CD4-positive, alpha-beta T cell treated with Interleukin-4 for 4 hours (primary cell): ENCODE measurements at regions not wholly inside any gene's neighbourhood (a gene's known extent, or its start where the extent isn't known, plus 50 kb on each side); places are given as distances from the start of the nearest gene placed in this dataset.
A peak's percentile ranks its signal among the peaks of the same experiment; 100 is the strongest.

Experiments used
- DNase-seq: peaks from one replicate; pipeline ENCODE4 v3.0.0-alpha.2; 2020

DNA sequence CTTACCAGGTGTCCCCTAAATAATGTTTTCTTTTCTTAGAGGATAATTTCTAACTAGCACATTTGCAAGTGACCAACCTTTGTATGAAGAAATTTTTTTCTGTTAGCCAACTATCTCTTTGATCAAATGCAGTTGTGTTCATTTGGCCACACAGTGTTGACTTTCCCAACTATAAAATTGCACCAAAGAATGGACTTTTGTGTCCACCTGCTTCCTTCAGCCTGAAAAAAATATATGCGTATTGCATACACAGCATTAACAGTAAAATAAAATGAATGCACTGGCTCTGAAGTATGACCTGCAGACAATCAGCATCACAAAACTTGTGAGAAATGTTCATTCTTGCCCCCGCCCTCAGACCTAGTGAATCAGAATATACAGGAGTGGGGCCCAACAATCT is 342.0 kb downstream of the SEC23A start:
- no peak for DNase-seq

DNA sequence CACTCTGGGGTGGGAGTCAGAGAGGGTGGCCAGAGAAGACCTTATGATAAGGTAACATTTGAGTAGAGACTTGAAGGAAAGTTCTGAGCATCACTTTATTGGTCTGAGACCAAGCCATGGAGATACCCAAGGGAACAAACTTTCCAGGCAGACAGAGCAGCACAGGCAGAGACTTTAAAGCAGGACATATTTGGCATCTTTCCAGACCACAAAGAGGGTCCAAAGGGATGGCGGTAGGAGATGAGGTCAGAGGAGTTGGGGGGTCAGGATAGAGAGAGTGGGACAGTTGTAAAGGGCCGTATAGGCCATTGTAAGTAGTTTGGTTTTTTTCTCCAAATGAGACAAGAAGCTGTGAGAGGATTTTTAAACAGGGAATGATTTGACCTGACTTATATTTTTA is 344.4 kb downstream of the SEC23A start:
- DNase-seq: no peak

DNA sequence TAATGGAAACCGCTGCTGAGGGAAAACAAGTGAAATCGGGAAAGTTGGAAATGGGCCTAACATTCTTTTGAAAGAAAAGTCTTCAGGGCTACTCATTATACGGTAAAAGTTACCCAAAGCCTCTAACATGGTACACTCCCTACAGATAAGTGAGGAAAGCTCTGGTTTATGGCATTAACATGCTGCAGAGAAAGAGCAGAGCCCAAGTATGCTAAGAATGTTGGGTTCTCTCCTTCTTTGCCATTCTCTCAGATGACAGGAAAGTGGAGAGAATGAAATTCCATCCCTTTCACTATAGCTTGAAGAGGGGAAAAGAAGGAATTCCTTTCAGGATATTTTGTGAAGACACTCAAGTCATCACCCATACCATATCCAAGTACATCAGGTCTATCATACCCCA is 348.0 kb downstream of the SEC23A start:
- DNase-seq: no peak

DNA sequence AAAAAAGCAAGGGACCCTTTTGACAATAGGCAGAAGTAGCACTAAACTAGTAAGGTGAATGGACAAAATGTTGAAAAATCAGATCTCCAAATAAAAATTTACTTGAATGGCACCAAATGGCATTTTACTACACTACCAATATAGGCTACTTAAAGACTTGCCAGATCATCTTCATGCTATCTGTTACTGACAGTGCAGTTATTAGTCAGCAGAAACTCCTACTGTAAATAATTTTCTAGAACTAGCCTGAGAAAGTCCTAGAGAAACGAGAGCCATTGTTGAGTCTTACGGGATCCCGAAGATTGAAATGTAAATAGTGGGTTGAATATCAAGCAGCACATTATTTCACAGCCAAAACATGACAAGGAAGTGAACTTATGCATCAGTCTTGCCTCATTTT is 350.3 kb downstream of the SEC23A start:
- no peak for DNase-seq

DNA sequence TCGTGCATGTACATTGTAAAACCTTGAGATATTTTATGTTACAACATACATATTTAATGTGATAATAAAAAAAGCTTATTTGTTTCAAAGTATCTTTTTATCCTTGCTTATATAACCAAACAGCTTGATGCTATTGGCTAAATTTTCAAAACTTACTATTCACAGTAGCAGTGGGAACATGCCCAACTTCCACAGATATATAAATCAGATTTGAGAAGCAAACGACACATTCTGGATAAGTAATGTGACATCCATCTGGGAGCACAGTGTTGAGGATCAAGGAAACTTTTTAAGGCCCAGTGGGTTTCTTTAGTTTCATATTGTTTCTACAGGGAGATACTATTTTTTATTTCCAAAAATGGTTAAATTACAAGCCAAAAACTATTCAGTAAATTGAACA is 350.7 kb downstream of the SEC23A start:
- no peak for DNase-seq

DNA sequence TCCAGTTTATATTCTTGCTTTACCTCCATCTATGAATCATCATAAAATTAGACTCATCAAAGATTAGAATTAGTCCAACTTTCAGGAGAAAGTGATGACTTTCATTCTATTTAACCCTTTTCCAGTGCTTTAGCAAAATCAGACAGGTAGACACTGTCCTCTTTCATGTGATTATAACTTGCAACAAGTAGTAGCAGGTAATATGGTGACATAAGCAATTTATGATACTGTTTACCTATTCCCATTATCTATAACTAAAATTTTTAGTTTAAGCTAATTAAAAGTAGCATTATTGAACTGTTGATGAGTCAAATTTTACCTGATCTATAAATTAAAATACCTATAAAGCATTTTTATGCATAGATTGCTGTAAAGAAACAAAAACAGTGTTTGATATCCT is 351.6 kb downstream of the SEC23A start:
- DNase-seq: no peak

DNA sequence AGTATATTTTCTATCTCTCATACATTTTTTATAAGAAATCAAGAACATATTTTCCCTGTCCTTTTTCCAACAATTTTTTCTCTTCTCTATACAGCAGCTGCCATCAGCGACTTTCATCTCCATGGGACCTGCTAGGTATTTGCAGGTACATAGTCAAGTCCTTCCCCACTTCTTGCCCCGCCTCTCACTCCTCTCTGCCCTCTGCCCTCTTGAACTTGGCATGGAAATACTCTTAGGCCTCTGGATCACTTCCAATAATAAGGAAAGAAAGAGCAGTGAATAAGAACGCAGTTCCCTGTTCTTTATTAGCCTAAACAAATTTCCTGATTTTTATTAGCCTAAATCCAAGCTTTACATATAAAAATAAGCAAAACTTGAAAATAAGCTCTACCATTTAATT is 353.1 kb downstream of the SEC23A start:
- no peak for DNase-seq

DNA sequence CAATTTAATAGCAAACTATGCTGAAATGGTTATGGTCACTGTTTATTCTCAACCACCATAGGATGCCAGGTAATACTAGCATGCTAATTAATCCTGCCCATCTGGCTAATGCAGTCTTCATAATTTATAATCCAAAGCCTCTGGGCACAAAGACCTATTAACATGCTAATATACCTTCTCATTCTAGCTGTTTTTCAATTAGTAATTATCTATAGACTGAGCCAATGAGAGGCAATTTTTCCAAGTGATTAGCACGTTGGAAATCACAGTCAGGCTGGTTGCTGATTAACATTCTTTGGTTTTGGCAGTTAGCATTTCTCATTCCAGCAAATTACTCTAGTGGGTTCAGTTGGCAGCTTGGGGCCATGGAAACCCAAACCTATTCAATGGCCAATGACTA is 357.2 kb downstream of the SEC23A start:
- no peak for DNase-seq

DNA sequence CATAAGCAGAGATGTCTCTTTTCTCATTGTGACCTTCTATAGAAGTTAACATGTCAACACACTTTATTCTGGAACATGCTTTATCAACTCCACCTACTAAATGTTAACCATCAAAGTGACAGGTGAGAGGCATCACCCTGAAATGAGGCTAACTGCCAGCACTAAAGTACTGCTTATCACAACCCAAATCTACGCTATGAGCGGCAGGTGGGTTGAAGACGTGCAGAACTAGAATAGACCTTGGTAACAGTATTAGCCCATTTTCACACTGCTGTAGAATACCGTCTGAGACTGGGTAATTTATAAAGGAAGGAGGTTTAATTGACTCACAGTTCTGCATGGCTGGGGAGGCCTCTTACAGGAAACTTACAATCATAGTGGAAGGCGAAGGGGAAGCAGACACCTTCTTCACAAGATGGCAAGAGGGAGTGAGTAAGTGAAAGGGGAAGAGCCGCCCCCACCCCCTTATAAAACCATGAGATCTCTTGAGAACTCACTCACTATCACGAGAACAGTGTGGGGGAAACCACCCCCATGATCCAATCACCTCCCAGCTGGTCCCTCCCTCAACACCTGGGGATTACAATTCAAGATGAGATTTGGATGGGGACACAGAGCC is 359.0 kb downstream of the SEC23A start:
- DNase-seq: no peak

DNA sequence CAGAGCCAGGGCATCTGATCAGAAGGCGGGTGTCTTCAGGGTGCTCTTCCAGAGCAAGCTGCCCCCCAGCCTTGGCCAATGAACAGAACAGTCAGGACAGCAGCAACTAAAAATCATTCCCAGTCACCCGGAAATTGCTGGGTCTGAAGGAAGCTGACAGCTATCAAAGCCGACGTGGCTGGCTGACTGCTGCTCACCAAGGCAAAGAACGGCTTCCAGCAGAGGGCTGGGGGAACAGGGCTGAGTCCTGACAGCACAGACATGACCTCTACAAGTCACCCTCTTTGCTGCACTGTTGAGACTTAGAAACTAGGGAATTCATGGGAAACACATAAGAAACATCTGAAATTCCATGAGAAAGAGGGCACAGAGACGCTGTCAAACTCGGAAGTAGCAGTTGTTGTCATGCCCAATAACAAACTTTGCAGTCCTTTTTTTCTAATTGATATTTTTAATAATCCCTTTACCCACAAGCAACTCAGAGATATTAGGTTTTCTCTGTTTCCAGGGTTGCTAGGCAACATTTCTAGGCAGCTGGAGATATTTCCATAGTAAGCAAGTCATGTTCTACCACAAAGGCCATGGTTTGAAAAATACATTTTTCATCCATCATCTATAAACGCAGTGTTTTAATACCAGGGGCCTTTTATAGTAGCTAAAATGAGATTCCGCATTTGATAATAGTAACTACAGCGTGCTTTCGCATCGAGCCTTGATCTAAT is 365.2 kb downstream of the SEC23A start:
- no peak for DNase-seq

DNA sequence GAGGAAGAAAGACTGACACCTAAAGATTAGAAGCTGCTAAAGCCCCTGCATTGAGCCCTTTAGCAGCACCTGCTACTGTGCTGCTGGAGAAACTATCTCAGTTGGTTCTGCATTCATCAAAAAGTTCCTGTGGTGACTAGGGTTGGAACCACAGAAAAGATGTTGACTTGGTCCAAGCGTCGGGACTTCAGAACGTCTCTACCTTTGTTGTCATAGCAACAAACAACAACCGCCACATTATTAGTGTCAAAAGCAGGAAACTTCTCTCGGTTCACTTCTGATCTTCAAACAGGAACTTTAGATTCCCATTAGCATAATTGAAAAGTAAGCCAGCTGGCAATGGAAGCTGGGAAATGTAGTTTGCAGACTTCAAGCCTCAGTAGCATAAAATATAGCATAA is 368.0 kb downstream of the SEC23A start:
- no peak for DNase-seq

DNA sequence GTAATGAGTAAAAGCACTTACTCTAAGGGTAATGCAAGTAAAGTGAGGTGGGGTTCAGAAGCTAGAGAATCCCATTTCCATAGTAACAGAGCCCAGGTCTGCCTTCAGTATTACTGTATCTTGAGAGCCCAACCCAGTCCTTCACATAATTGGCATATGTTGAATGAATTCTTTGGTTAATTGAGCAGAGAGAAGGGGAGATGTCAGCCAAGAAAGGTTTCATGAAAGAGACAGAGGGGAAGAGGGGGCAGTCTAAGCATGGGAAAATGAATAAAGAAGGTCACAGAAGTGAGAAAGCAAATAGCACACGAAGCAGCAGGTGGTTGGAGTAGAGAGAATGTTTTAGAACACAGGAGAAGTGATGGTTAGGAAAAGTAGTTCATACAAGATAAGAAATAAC is 371.1 kb downstream of the SEC23A start:
- no peak for DNase-seq

DNA sequence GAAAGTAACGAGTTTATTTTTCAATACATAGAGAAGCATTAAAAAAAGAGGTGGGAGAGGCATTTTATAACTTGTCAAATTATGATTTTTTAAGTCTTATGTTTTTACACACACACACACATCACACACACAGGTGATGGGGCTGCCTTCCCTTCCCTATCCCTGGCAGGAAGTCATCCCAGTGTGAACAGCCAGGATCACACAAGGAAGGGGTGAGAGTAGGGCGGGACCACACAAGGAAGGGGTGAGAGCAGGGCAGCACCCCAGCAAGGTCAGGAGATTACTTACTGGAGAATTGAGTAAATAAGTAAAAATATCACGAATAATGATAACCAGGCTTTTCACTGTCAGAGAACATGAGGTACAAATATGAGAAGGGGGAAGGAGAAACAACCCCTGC is 372.6 kb downstream of the SEC23A start:
- no peak for DNase-seq

DNA sequence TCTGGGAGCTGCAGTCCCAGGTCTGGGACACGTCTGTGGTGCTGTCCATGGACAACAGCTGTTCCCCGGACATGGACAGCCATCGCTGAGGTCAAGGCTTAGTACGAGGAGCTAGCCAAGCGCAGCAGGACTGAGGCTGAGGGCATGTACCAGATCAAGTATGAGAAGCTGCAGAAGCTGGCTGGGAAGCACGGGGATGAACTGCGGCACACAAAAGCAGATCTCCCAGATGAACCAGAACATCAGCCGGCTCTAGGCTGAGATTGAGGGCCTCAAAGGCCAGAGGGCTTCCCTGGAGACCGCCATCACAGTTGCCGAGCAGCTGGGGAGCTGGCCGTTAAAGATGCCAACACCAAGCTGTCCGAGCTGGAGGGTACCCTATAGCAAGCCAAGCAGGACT is 375.3 kb downstream of the SEC23A start:
- DNase-seq: no peak

DNA sequence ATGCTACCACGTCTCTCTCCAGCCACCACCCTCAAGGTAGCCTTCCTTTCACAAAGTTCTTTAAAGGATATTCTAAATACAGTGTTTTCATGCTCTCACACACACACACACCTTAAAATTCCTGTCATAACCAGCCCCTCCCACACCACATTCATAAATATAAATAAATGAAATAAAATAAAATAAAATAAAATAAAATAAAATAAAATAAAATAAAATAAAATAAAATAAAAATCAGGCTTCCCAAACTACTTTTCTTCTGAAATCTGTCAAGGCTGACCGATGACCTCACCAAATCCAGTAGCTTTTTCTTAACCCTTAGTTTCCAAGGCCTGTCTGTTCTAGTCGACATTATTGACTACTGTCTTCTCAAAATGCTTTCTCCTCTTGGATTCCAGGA is 378.4 kb downstream of the SEC23A start:
- no peak for DNase-seq

DNA sequence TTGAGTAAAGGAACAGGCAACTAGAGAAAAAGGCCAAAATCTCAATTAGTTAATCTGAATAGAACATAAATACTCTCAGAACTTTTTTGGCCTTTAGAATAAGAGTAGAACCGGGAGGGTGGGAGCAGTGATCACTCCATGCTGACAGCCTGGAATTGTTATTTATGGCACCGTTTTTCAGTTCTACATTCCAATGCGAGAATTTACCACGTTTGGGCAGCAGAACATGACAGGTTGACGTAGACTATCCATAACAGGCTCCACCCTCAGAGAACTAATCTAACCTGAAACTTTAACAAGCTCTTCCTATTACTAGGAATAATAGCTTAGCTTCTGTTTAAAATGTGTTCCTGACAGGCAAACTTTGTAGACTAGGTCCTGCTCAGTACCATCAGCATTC is 379.1 kb downstream of the SEC23A start:
- DNase-seq: no peak

DNA sequence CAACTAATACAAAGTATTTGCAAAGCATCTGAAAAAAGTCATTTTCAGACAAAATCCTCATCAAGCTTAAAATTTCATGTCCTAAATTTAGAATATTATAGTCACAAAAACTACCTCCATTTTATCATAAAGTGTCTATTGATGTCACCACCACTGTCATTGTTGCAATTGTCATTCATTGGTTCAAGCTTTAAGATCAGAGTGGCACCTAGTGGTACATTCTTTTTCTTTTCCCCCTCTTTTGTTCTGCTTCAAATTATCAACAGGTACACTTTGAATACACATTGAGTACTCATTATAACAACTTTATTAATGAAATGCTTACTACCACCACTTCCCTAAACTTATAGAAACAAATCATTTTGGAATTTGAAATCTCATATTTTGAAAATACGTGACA is 379.8 kb downstream of the SEC23A start:
- DNase-seq: no peak

DNA sequence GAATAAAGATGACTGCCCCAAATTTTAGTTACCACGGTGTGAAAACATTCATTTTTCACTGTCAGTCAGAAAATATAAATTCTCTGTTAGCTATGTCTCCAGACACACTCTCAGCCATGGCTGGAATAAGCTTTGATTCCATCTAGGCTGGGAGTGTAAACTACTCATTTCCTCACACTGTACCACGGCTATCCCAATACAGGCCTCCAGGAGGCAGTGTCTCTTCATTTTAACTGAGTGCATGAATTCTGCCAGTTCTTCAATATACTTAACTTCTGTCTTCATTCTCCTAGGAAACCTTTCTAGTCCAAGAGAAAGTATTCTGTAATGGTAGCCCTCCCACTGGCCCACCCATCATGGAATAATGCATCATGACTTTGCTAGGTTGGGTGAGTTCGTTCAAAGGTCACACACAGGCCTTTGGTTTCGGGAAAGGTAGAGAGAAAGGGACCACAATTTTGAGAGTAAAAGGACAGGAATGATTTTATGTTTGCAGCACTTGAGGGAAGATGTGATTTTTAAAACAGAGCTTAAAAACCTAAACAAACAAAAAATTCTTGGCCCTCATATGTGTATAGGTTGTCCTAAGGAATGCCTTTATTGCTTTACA is 381.1 kb downstream of the SEC23A start:
- DNase-seq: peak; percentile 27

DNA sequence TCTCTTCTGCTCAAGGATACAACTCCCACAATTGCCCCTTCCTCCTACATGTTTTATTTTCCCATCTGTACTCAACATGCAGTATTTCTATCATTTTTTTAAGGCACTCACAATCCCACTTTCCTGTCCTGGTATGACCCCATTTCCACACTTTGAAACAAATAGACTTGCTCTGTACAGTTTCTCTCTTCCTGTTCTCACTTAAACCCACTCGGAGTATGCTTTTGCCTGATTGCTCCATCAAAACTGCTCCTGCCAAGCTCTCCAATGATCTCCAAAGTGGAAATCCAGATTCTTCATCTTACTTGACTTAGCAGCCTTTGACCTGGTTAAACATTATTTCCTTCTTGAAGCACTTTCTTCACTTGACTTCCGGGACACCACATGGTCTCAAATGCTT is 384.5 kb downstream of the SEC23A start:
- DNase-seq: no peak

DNA sequence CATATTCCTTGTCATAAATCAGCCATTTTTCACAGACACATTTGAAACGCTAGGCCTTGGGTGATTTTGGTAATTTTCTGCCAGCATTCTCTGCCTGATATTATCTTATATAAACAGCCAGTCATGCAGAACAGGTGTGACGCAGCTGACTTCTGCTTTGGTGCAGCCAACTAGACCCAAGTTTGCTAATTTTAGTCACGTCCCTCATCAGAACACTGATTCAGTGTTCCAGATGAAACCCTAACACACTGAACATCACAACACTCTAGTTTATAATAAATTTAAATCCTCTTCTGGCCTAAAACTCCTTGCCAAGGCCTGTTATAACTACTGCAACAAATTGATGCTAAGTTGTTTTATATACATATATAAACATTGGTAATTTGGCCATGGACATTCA is 386.1 kb downstream of the SEC23A start:
- DNase-seq: no peak

DNA sequence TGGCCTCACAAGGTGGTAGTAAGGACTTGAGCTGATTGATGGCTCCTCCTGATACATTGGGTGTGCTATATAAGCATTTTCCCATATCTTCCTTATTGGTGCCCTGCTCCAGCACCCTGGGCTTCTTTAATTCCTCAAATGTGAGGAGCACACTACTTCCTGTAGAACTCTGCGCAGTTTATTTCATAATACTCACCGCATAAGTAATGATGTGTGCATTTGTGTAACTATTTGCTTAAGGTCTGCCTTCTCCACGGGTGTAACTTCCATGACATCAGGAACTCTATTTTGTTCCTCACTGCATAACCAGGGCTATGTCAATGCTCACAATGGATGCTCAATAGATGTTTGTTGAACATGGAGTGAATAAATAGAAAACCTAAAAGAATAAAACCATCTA is 392.2 kb downstream of the SEC23A start:
- no peak for DNase-seq

DNA sequence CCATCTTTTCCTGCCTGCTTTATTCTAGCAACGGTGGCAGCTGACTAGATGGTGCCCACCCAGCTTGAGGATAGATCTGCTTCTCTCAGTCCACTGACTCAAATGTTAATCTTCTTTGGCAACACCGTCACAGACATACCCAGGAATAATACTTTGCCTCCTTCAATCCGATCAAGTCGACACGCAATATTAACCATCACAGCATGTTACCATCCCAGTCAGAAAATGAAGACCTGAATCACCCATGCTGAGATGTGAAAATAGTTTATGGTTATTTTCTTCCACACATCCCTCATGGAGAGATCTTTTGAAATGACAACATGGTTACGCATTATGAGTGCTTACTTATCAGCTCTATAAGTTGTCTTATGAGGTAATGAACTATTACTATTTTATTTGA is 392.8 kb downstream of the SEC23A start:
- no peak for DNase-seq

DNA sequence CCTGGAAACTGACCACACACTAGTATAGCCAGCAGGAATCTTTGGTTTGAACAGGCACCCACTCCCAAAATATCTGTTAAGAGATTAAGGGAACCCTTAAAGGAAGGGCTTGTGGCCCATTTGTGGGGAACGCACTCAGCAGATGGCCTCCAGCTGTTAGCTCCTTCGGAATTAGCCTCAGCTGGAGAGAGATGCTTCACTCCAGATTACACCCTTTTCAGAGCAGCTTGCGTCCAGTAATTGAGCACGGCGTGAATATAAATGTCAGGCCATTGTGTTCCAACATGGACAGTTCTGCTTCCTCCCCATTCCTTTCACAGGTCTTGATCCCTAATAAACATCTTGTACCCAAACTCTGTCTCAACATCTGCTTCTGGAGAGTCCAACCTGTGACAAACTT is 397.8 kb downstream of the SEC23A start:
- no peak for DNase-seq

DNA sequence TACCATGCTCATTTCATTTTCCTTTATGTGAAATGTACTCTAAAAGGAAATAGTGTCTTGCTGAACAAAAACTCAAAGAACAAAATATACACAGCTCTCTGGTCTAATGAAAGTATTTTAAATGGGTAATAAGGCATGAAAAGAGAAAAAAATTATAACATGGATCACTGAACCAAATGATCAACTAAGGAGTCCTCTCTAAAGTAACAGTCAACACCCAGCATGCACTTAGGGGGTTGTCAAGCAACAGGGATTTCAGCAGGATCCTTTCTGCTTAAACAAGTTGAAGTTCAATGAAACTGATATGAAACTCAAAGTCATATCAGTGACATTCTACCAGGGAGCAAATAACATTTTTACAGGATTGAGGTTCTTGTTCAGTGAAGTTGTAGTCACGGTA is 398.8 kb downstream of the SEC23A start:
- no peak for DNase-seq

DNA sequence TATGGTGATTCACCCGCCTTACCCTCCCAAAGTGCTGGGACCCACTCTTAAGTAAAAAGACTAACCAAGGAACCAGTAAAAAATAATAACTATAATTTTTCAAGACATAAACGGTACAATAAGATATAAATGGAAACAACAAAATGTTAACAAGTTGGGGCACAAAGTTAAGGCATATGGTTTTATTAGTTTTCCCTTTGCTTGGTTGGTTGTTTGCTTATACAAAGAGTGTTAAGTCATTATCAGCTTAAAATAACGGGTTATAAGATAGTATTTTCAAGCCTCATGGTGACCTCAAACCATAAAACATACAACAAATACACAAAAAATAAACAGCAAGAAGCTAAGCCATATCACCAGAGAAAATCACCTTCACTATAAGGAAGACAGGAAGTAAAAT is 406.1 kb downstream of the SEC23A start:
- DNase-seq: no peak
